Keratinocyte (primary cell): ENCODE measurements at regions not wholly inside any gene's neighbourhood (a gene's known extent, or its start where the extent isn't known, plus 50 kb on each side); places are given as distances from the start of the nearest gene placed in this dataset.

ENCODE experiments used
- EZH2 ChIP-seq: IDR thresholded peaks from one replicate; pipeline ENCODE4 v1.6.1; 2012; ENCODE audit warnings: inconsistent platforms, mild to moderate bottlenecking, low read length, moderate library complexity
- TF ChIP-seq, protein P1 (sequence below), 3 experiments: IDR thresholded peaks in 1 of 3; conservative IDR thresholded peaks in 1 of 3; optimal IDR thresholded peaks in 1 of 3; 2 replicates in 2 of 3; 3 replicates in 1 of 3; pipeline versions ENCODE3 to v1.5.1; 2011; ENCODE audit warnings: low read length in 3 of 3, mild to moderate bottlenecking in 3 of 3, moderate library complexity in 2 of 3, control low read depth in 1 of 3, inconsistent platforms in 1 of 3; ENCODE audit not compliant: insufficient read depth in 2 of 3; ENCODE audit errors: extremely low read depth in 1 of 3

DNA sequence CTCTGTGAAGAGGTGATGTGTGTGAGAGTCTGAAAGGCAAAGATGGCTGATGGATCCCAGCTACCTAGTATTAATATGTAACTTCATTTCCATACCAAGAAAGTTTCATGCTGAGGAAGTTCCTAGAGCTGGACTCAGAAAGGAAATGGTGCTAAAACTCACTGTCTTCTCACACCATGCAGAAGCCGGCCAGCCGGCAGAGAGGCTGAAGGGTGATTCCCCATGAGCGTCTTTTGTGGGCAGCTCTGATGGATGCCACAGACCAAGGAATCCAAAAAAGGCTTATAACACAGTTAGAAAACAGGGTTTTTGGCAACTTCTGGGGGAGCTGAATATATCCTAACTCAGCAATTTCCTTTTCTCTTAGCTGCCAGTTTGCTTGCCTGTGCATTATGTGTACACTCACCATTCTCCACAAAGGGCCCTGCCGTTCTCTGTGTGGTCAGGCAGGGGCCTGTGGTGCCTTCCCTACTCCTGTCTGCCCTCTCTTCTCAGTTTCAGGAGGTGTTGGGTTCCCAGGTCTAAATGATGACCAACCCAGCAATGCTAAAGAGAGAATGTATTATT lies 289.4 kb downstream of the MTX2 start:
- TF ChIP-seq, protein P1, sequence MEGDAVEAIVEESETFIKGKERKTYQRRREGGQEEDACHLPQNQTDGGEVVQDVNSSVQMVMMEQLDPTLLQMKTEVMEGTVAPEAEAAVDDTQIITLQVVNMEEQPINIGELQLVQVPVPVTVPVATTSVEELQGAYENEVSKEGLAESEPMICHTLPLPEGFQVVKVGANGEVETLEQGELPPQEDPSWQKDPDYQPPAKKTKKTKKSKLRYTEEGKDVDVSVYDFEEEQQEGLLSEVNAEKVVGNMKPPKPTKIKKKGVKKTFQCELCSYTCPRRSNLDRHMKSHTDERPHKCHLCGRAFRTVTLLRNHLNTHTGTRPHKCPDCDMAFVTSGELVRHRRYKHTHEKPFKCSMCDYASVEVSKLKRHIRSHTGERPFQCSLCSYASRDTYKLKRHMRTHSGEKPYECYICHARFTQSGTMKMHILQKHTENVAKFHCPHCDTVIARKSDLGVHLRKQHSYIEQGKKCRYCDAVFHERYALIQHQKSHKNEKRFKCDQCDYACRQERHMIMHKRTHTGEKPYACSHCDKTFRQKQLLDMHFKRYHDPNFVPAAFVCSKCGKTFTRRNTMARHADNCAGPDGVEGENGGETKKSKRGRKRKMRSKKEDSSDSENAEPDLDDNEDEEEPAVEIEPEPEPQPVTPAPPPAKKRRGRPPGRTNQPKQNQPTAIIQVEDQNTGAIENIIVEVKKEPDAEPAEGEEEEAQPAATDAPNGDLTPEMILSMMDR (optimal IDR thresholded peaks at IDR 0.05 in 1 of 3, IDR thresholded peaks at IDR 0.05 in 1 of 3, conservative IDR thresholded peaks at IDR 0.05 in 1 of 3; ENCODE audit: extremely low read depth in 1 of 3, insufficient read depth in 2 of 3, low read length in 3 of 3): no peak
- TF ChIP-seq EZH2: no peak
